ENCODE measurements at regions not wholly inside any gene's neighbourhood (a gene's known extent, or its start where the extent isn't known, plus 50 kb on each side); places are given as distances from the start of the nearest gene placed in this dataset.

DNA sequence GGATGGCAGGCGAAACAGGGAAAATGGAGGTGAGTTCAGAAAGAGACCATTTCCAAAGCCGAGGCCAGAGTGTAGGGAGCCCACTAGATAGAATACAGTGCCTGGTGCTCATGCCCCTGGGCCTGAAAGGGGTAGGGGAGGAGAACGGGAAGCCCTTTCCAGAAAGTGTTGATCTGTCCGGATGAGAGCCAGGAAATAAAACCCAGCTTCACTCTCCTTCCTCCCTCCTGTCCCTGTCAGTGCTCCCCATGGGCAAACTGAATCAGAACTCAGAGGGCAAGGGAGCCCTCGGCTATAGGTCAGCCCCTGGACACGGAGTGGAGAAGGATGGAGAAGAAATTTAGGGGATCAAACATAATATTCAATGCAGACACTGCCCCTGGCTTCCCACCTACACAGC is 57.7 kb upstream of the RPL38 start:
- DNase-seq (ENCODE audit: extremely low read depth in 1 of 4, low spot score in 3 of 4) (no peak), ATAC-seq (no peak), FAIRE-seq (no peak)
- CTCF ChIA-PET (ENCODE audit: low intra/inter-chr PET ratio): no interaction called here
- POLR2A ChIA-PET: interaction anchor here (1.1 kb wide), 1 partner anchor 12 kb away, joined by 4 read pairs; no protein-coding TSS in a partner anchor
- in situ Hi-C loops (cut with MboI): no loop called here
- Histone ChIP-seq H3K9ac (ENCODE audit: insufficient read depth in 1 of 2, low read depth in 2 of 2, low read length in 2 of 2) (no peak overlapping the region), H3K9me3 (replicated peaks; ENCODE audit: control insufficient read depth, insufficient read depth, low read depth, low read length) (no peaks in the 10 kb centered on the region), H3K9me1 (ENCODE audit: control insufficient read depth, insufficient read depth, low read length) (no peaks in the 10 kb centered on the region), H2AFZ (ENCODE audit: low read depth, low read length) (no peak overlapping the region), H3K27me3 (ENCODE audit: control insufficient read depth in 2 of 2, insufficient read depth in 2 of 2, low read length in 2 of 2) (peaks cover 0 to 12% of the 10 kb centered on the region in 2 experiments; a peak in 3 of 5 replicates), H3K4me3 (no peak overlapping the region), H3K4me2 (ENCODE audit: insufficient read depth, low read length) (no peak overlapping the region), H4K20me1 (replicated peaks; ENCODE audit: control insufficient read depth, insufficient read depth, low read length) (no peaks in the 10 kb centered on the region), H3K27ac (ENCODE audit: extremely low read depth, low read depth, low read length) (no peak overlapping the region), H3K4me1 (replicated peaks in 1 of 2; ENCODE audit: control insufficient read depth in 2 of 2, insufficient read depth in 2 of 2, low read length in 2 of 2) (no peaks in the 10 kb centered on the region), H3K36me3 (ENCODE audit: control insufficient read depth, insufficient read depth, low read length) (no peaks in the 10 kb centered on the region), H3K79me2 (ENCODE audit: control insufficient read depth, insufficient read depth, low read length) (no peaks in the 10 kb centered on the region)
- WGBS (ENCODE audit: insufficient coverage, low coverage, missing lambda C conversion rate): 0% methylated on average over 5 of the region's 6 CpGs
- no TSS peak for BruUV-seq (replicated peaks)
- intact Hi-C loops (cut with micrococcal nuclease): no loop called here
- TF ChIP-seq ZNF263 (CRISPR knock-in tag; IDR thresholded peaks at IDR 0.05; ENCODE audit: borderline replicate concordance): peak; percentile 43; the same call in 1 of the 2 replicates
- TF ChIP-seq POLR3G (IDR thresholded peaks at IDR 0.05; ENCODE audit: extremely low read depth, insufficient read length, insufficient replicate concordance): no peak

DNA sequence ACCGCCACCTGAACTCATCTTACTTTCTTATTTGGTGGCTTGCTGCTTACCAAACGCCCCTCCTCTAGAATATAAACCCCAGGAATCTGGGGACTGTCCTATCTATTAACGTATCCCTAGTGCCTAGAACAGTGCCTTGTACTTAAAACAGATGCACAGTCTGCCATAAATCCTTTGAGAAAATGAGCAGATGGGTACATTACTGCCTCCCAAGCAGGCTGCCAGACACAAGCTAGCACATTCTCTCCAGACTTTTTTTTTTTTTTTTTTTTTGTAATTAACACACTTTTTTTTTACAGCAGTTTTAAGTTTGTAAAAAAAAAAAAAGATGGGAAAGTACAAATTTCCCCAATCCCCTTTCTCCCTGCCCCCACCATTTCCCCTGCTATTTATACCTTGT is 57.3 kb upstream of the RPL38 start:
- Histone ChIP-seq H3K9ac (ENCODE audit: insufficient read depth in 1 of 2, low read depth in 2 of 2, low read length in 2 of 2) (no peak overlapping the region), H2AFZ (ENCODE audit: low read depth, low read length) (no peak overlapping the region), H3K9me1 (ENCODE audit: control insufficient read depth, insufficient read depth, low read length) (no peaks in the 10 kb centered on the region), H3K27me3 (ENCODE audit: control insufficient read depth in 2 of 2, insufficient read depth in 2 of 2, low read length in 2 of 2) (peaks cover 0 to 14% of the 10 kb centered on the region in 2 experiments; a peak in 3 of 5 replicates), H4K20me1 (replicated peaks; ENCODE audit: control insufficient read depth, insufficient read depth, low read length) (no peaks in the 10 kb centered on the region), H3K27ac (ENCODE audit: extremely low read depth, low read depth, low read length) (no peak overlapping the region), H3K9me3 (replicated peaks; ENCODE audit: control insufficient read depth, insufficient read depth, low read depth, low read length) (no peaks in the 10 kb centered on the region), H3K4me2 (ENCODE audit: insufficient read depth, low read length) (no peak overlapping the region), H3K36me3 (ENCODE audit: control insufficient read depth, insufficient read depth, low read length) (no peaks in the 10 kb centered on the region), H3K4me3 (no peak overlapping the region), H3K4me1 (replicated peaks in 1 of 2; ENCODE audit: control insufficient read depth in 2 of 2, insufficient read depth in 2 of 2, low read length in 2 of 2) (no peaks in the 10 kb centered on the region), H3K79me2 (ENCODE audit: control insufficient read depth, insufficient read depth, low read length) (no peaks in the 10 kb centered on the region)
- in situ Hi-C loops (cut with MboI): no loop called here
- DNase-seq (ENCODE audit: extremely low read depth in 1 of 4, low spot score in 3 of 4) (no peak), FAIRE-seq (no peak), ATAC-seq (no peak)
- intact Hi-C loops (cut with micrococcal nuclease): no loop called here
- ChIA-PET POLR2A (interaction anchor here (1.1 kb wide), 1 partner anchor 12 kb away, joined by 4 read pairs; no protein-coding TSS in a partner anchor), CTCF (ENCODE audit: low intra/inter-chr PET ratio) (no interaction called here)
- WGBS (ENCODE audit: insufficient coverage, low coverage, missing lambda C conversion rate): 0% methylated on average over 3 of the region's 3 CpGs
- TF ChIP-seq TBP (optimal IDR thresholded peaks at IDR 0.05; ENCODE audit: low read depth, low read length) (no peak), U2AF2 (optimal IDR thresholded peaks at IDR 0.05; ENCODE audit: low read depth, low read length) (no peak), DIDO1 (tag; IDR thresholded peaks at IDR 0.05; ENCODE audit: low read depth) (no peak), ZNF134 (CRISPR knock-in tag; conservative IDR thresholded peaks at IDR 0.05) (no peak), KHSRP (IDR thresholded peaks at IDR 0.05) (no peak), CHCHD3 (CRISPR knock-in tag; IDR thresholded peaks at IDR 0.05) (no peak), HDAC6 (IDR thresholded peaks at IDR 0.05; ENCODE audit: low read depth, low read length) (no peak)
- TF ChIP-seq, protein P1, sequence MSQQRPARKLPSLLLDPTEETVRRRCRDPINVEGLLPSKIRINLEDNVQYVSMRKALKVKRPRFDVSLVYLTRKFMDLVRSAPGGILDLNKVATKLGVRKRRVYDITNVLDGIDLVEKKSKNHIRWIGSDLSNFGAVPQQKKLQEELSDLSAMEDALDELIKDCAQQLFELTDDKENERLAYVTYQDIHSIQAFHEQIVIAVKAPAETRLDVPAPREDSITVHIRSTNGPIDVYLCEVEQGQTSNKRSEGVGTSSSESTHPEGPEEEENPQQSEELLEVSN (IDR thresholded peaks at IDR 0.05; ENCODE audit: borderline replicate concordance in 1 of 2, extremely low read depth in 1 of 2, insufficient read depth in 1 of 2, insufficient read length in 1 of 2, low read depth in 1 of 2, low read length in 1 of 2, poor library complexity in 1 of 2, severe bottlenecking in 1 of 2): no peak
- no TSS peak for BruUV-seq (replicated peaks)
